GM23338 (cell line): ENCODE measurements at regions not wholly inside any gene's neighbourhood (a gene's known extent, or its start where the extent isn't known, plus 50 kb on each side); places are given as distances from the start of the nearest gene placed in this dataset.
"Not testable (repeated sequence)": the region's sequence is repeated elsewhere in the genome, so short reads cannot be mapped to it uniquely, and the experiment has no call there.

Source experiments
- ATAC-seq: fragments of 200-7000 bp; cut with Tn5 transposase; 3 replicates; pipeline ENCODE4 v1.9.1; 2020
- DNase-seq: peaks from one replicate; pipeline ENCODE4 v3.0.0-alpha.2; 2015; ENCODE audit warnings: low spot score
- H2AFZ ChIP-seq: fragments of 200-600 bp; sonication (generic); 2 replicates; pipeline ENCODE4 v1.8.0; 2016; ENCODE audit warnings: antibody characterized with exemption, mild to moderate bottlenecking, moderate library complexity
- H3F3A ChIP-seq: fragments of 200-600 bp; sonication (generic); replicated peaks from 2 replicates; pipeline ENCODE4 v1.8.0; 2017; ENCODE audit warnings: antibody characterized with exemption, mixed run types, low read depth
- H3K27ac ChIP-seq: fragments of 200-600 bp; sonication (generic); 2 replicates; pipeline ENCODE4 v1.6.1; 2016; ENCODE audit warnings: low read depth
- H3K27me3 ChIP-seq: fragments of 200-600 bp; sonication (generic); 2 replicates; pipeline ENCODE4 v1.8.0; 2016; ENCODE audit warnings: mild to moderate bottlenecking, mixed run types, moderate library complexity; ENCODE audit not compliant: insufficient read depth
- H3K36me3 ChIP-seq: fragments of 200-600 bp; sonication (generic); 2 replicates; pipeline ENCODE4 v1.8.0; 2016; ENCODE audit warnings: mild to moderate bottlenecking; ENCODE audit not compliant: insufficient read depth
- H3K4me1 ChIP-seq: fragments of 200-600 bp; sonication (generic); 2 replicates; pipeline ENCODE4 v1.8.0; 2016; ENCODE audit warnings: mild to moderate bottlenecking, moderate library complexity; ENCODE audit not compliant: insufficient read depth
- H3K4me2 ChIP-seq: fragments of 200-600 bp; sonication (generic); 2 replicates; pipeline ENCODE4 v1.7.1; 2017; ENCODE audit warnings: mixed run types
- H3K4me3 ChIP-seq: fragments of 200-600 bp; sonication (generic); 2 replicates; pipeline ENCODE4 v1.6.1; 2016; ENCODE audit warnings: mixed run types
- H3K79me2 ChIP-seq: fragments of 200-600 bp; sonication (generic); replicated peaks from 2 replicates; pipeline ENCODE4 v1.8.0; 2017; ENCODE audit warnings: mild to moderate bottlenecking; ENCODE audit not compliant: insufficient read depth
- H3K9me2 ChIP-seq: fragments of 200-600 bp; sonication (generic); 2 replicates; pipeline ENCODE4 v1.8.0; 2017; ENCODE audit not compliant: insufficient read depth
- H4K20me1 ChIP-seq: fragments of 200-600 bp; sonication (generic); replicated peaks from 2 replicates; pipeline ENCODE4 v1.8.0; 2017; ENCODE audit warnings: mild to moderate bottlenecking; ENCODE audit not compliant: insufficient read depth
- H3K27ac Mint-ChIP-seq: 2 replicates; pipeline ENCODE4 v1.8.0; 2020; ENCODE audit warnings: inconsistent platforms, mild to moderate bottlenecking, moderate library complexity, mixed read lengths
- H3K27me3 Mint-ChIP-seq: 3 replicates; pipeline ENCODE4 v1.8.0; 2022; ENCODE audit warnings: low read depth, mild to moderate bottlenecking, moderate library complexity, mixed read lengths, inconsistent platforms; ENCODE audit not compliant: insufficient read depth, poor library complexity
- H3K36me3 Mint-ChIP-seq: 3 replicates; pipeline ENCODE4 v1.8.0; 2021; ENCODE audit warnings: low read depth, mild to moderate bottlenecking, inconsistent platforms, moderate library complexity, mixed read lengths
- H3K4me1 Mint-ChIP-seq: 3 replicates; pipeline ENCODE4 v1.8.0; 2020; ENCODE audit warnings: mild to moderate bottlenecking, inconsistent platforms, mixed read lengths
- H3K4me3 Mint-ChIP-seq: 3 replicates; pipeline ENCODE4 v1.8.0; 2021; ENCODE audit warnings: moderate library complexity, mild to moderate bottlenecking, inconsistent platforms, mixed read lengths
- H3K9me3 Mint-ChIP-seq: 3 replicates; pipeline ENCODE4 v1.8.0; 2020; ENCODE audit warnings: moderate library complexity, mild to moderate bottlenecking, inconsistent platforms, mixed read lengths
- EZH2 ChIP-seq: fragments of 200-600 bp; sonication (generic); IDR thresholded peaks from one replicate; pipeline ENCODE4 v1.8.0; 2017; ENCODE audit warnings: antibody characterized with exemption, mild to moderate bottlenecking, low read depth; ENCODE audit not compliant: unreplicated experiment
- EZH2phosphoT487 ChIP-seq: fragments of 200-600 bp; sonication (generic); IDR thresholded peaks from one replicate; pipeline ENCODE4 v1.8.1; 2018; ENCODE audit warnings: antibody characterized with exemption; ENCODE audit not compliant: unreplicated experiment
- STAT1 ChIP-seq: IDR thresholded peaks from one replicate; pipeline ENCODE4 v1.6.1; 2016; ENCODE audit warnings: antibody characterized with exemption; ENCODE audit not compliant: unreplicated experiment
- ZNF331 ChIP-seq: fragments of 250-450 bp; sonication (Bioruptor Pico); IDR thresholded peaks from 2 replicates; pipeline ENCODE4 v1.5.0; 2020; ENCODE audit warnings: low read depth, mild to moderate bottlenecking, moderate library complexity
- ZNF462 ChIP-seq: fragments of 250-450 bp; sonication (Bioruptor Pico); IDR thresholded peaks from 2 replicates; pipeline ENCODE4 v1.5.0; 2020; ENCODE audit warnings: mild to moderate bottlenecking, moderate library complexity
- TF ChIP-seq, protein P1 (sequence below): IDR thresholded peaks from 2 replicates; pipeline ENCODE4 v1.6.1; 2016; ENCODE audit warnings: antibody characterized with exemption

- no peaks in the 10 kb centered on the region for H3K9me2 ChIP-seq
- Mint-ChIP-seq H3K27ac (no peak overlapping the region), H3K36me3 (no peaks in the 10 kb centered on the region), H3K4me3 (no peak overlapping the region), H3K4me1 (peaks cover 9% of the 10 kb centered on the region; the same call in 2 of the 3 replicates), H3K27me3 (no peaks in the 10 kb centered on the region), H3K9me3 (no peaks in the 10 kb centered on the region)
- no peak overlapping the region for H3K4me3 ChIP-seq
- H3K4me1 ChIP-seq = no peaks in the 10 kb centered on the region
- no peak overlapping the region for H3K4me2 ChIP-seq
- H3K27ac ChIP-seq = no peak overlapping the region
- no peak overlapping the region for H2AFZ ChIP-seq
- no peak for TF ChIP-seq EZH2phosphoT487
- TF ChIP-seq EZH2 = no peak
- TF ChIP-seq STAT1 = no peak
- no peak for TF ChIP-seq ZNF331 (CRISPR knock-in tag)
- no peak for TF ChIP-seq ZNF462 (CRISPR knock-in tag)
- TF ChIP-seq, protein P1, sequence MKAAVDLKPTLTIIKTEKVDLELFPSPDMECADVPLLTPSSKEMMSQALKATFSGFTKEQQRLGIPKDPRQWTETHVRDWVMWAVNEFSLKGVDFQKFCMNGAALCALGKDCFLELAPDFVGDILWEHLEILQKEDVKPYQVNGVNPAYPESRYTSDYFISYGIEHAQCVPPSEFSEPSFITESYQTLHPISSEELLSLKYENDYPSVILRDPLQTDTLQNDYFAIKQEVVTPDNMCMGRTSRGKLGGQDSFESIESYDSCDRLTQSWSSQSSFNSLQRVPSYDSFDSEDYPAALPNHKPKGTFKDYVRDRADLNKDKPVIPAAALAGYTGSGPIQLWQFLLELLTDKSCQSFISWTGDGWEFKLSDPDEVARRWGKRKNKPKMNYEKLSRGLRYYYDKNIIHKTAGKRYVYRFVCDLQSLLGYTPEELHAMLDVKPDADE = no peak
- DNase-seq = no peak
- no peaks in the 10 kb centered on the region for H3K36me3 ChIP-seq
- no peak for ATAC-seq
- no peaks in the 10 kb centered on the region for H4K20me1 ChIP-seq
- H3F3A ChIP-seq = no peaks in the 10 kb centered on the region
- H3K27me3 ChIP-seq = no peaks in the 10 kb centered on the region
- H3K79me2 ChIP-seq = no peaks in the 10 kb centered on the region
Measured at GRCh38 chr4:163710158-163710557, 215.7 kb downstream of the TMA16 start.

GRCh38 chr4:163724495-163724894 is 230.0 kb downstream of the TMA16 start:
- H3F3A ChIP-seq, H3K27ac ChIP-seq, H3K36me3 Mint-ChIP-seq, H3K4me3 ChIP-seq, H3K27me3 ChIP-seq, H3K79me2 ChIP-seq, H3K4me3 Mint-ChIP-seq, DNase-seq, ATAC-seq, H3K27me3 Mint-ChIP-seq, H2AFZ ChIP-seq, H3K27ac Mint-ChIP-seq, H3K36me3 ChIP-seq, H3K4me1 ChIP-seq, H3K4me2 ChIP-seq, H4K20me1 ChIP-seq, H3K4me1 Mint-ChIP-seq, H3K9me2 ChIP-seq: not testable (repeated sequence)
- H3K9me3 Mint-ChIP-seq = peaks cover 48% of the 10 kb centered on the region
